ENCODE measurements at regions not wholly inside any gene's neighbourhood (a gene's known extent, or its start where the extent isn't known, plus 50 kb on each side); places are given as distances from the start of the nearest gene placed in this dataset.

DNA sequence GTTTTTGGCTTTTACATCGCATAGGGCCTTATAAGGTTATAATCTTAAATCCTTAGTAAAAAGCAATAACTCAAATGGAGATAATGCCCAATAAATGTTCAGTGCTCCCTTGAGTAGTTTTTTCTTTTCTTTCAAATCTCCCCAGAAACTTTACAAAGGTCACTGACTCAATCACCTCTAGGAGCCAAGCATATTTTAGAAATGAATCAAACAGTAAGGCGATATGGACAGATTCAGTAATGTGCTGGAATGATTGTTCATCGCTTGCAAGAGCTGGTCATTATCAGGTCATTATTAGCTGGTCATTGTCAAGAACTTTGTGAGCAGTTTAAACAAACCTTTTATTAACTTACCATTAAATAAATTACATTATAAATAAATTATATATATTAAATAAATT, 130.4 kb upstream of the SLIT3 start:
- TF ChIP-seq, protein P1, sequence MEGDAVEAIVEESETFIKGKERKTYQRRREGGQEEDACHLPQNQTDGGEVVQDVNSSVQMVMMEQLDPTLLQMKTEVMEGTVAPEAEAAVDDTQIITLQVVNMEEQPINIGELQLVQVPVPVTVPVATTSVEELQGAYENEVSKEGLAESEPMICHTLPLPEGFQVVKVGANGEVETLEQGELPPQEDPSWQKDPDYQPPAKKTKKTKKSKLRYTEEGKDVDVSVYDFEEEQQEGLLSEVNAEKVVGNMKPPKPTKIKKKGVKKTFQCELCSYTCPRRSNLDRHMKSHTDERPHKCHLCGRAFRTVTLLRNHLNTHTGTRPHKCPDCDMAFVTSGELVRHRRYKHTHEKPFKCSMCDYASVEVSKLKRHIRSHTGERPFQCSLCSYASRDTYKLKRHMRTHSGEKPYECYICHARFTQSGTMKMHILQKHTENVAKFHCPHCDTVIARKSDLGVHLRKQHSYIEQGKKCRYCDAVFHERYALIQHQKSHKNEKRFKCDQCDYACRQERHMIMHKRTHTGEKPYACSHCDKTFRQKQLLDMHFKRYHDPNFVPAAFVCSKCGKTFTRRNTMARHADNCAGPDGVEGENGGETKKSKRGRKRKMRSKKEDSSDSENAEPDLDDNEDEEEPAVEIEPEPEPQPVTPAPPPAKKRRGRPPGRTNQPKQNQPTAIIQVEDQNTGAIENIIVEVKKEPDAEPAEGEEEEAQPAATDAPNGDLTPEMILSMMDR (IDR thresholded peaks at IDR 0.05): no peak
- TF ChIP-seq POLR2A (IDR thresholded peaks at IDR 0.05): no peak

Data from thyroid gland (tissue), 4 donors.